Astrocyte of the cerebellum (primary cell): ENCODE measurements at regions not wholly inside any gene's neighbourhood (a gene's known extent, or its start where the extent isn't known, plus 50 kb on each side); places are given as distances from the start of the nearest gene placed in this dataset.

Experiments
- DNase-seq: peaks from one replicate; pipeline ENCODE4 v3.0.0-alpha.2; 2011; ENCODE audit warnings: low read depth
- H3K4me3 ChIP-seq: 2 replicates; pipeline ENCODE4 v1.5.1; 2011; ENCODE audit warnings: mild to moderate bottlenecking, low read depth, low read length, moderate library complexity
- in situ Hi-C: cut with HindIII; loops from 2 replicates; pipeline ENCODE4 v1.10.0; 2017; ENCODE audit warnings: low sequenced_read_pairs
- TF ChIP-seq, protein P1 (sequence below): IDR thresholded peaks from 2 replicates; pipeline ENCODE4 v1.5.1; 2012; ENCODE audit warnings: low read length, low read depth, moderate library complexity, mild to moderate bottlenecking; ENCODE audit errors: missing control alignments

GRCh38 chr9:16213781-16214515 is 656.5 kb downstream of the BNC2 start:
- in situ Hi-C loops = no loop called here
- TF ChIP-seq, protein P1, sequence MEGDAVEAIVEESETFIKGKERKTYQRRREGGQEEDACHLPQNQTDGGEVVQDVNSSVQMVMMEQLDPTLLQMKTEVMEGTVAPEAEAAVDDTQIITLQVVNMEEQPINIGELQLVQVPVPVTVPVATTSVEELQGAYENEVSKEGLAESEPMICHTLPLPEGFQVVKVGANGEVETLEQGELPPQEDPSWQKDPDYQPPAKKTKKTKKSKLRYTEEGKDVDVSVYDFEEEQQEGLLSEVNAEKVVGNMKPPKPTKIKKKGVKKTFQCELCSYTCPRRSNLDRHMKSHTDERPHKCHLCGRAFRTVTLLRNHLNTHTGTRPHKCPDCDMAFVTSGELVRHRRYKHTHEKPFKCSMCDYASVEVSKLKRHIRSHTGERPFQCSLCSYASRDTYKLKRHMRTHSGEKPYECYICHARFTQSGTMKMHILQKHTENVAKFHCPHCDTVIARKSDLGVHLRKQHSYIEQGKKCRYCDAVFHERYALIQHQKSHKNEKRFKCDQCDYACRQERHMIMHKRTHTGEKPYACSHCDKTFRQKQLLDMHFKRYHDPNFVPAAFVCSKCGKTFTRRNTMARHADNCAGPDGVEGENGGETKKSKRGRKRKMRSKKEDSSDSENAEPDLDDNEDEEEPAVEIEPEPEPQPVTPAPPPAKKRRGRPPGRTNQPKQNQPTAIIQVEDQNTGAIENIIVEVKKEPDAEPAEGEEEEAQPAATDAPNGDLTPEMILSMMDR = no peak
- peak; percentile 97 for DNase-seq

GRCh38 chr9:16214677-16215352 is 655.7 kb downstream of the BNC2 start:
- in situ Hi-C loops = no loop called here
- TF ChIP-seq, protein P1 = no peak
- no peak for DNase-seq
- no peak overlapping the region for H3K4me3 ChIP-seq

More at GRCh38 chr9:16213781-16214515, 656.5 kb downstream of the BNC2 start:
- H3K4me3 ChIP-seq = no peak overlapping the region

GRCh38 chr9:16215353-16215680 is 655.2 kb downstream of the BNC2 start:
- TF ChIP-seq, protein P1 = no peak
- in situ Hi-C loops = no loop called here
- DNase-seq = no peak
- H3K4me3 ChIP-seq = no peak overlapping the region

GRCh38 chr9:16217943-16218701 is 652.3 kb downstream of the BNC2 start:
- TF ChIP-seq, protein P1 = no peak
- in situ Hi-C loops = no loop called here
- DNase-seq = no peak
- H3K4me3 ChIP-seq = no peak overlapping the region

DNA sequence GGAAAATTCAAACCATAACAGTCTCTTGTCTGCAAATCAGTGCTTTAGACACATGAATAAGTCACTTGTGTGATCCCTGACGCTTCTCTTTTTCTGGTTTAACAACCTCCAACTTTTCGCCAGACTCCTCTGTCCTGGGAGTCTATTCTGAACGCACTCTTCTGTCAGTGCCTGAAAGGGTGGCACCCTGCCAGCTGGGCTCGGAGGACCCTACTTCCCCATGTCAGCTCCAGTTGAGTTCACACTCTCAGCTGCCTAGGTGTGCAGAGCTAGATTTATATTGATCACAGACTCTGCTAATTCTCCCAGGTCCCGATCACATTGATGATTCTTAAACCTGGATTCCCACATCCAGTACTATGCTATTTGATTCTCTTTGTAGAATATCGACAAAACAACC is 649.1 kb downstream of the BNC2 start:
- no peak overlapping the region for H3K4me3 ChIP-seq
- in situ Hi-C loops = no loop called here
- no peak for DNase-seq
- TF ChIP-seq, protein P1 = no peak

DNA sequence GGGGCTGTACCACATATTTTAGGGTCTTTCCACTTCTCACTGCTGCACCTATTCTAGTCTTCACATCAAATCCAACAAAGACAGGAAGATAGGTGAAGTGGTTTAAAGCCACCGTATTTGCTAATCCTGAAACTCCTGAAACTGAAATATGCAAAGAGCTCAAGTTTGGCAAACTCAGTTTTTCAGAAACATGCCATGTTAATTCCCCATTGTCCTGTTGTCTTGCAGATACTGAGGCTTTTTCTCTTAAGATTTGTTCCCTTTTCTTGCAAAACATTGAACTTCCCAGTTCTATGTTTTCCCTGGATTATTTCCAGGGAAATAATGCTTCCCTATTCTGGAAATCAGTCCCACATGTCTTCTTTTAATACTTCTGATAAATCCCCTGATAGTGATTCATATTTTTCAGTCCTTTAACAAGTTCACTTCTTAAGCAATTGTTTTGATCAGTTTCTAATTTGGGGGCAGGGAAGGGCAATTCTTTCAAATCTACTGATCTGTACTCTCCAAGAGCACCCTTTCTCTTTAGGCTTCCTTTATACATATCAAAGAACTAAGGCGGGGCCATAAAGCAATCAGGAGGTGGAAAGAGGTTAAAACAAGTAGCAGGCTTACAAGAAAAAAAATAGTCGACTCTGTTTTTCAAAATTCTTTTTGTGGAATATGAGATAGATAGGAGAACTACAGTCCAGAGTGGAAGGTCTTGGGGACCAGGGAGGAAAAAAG is 648.5 kb downstream of the BNC2 start:
- no peak for DNase-seq
- TF ChIP-seq, protein P1 = no peak
- in situ Hi-C loops = no loop called here

More for the DNA sequence above, 648.5 kb downstream of the BNC2 start:
- H3K4me3 ChIP-seq = no peak overlapping the region
